HG02943 (cell line): ENCODE measurements at regions not wholly inside any gene's neighbourhood (a gene's known extent, or its start where the extent isn't known, plus 50 kb on each side); places are given as distances from the start of the nearest gene placed in this dataset.
"Not testable (repeated sequence)": the region's sequence is repeated elsewhere in the genome, so short reads cannot be mapped to it uniquely, and the experiment has no call there.

Experiments used
- ATAC-seq: cut with Tn5 transposase; IDR thresholded peaks from one replicate; pipeline ENCODE4 v1.9.1; 2021; ENCODE audit warnings: mild to moderate bottlenecking, low read depth, moderate library complexity; ENCODE audit not compliant: unreplicated experiment

DNA sequence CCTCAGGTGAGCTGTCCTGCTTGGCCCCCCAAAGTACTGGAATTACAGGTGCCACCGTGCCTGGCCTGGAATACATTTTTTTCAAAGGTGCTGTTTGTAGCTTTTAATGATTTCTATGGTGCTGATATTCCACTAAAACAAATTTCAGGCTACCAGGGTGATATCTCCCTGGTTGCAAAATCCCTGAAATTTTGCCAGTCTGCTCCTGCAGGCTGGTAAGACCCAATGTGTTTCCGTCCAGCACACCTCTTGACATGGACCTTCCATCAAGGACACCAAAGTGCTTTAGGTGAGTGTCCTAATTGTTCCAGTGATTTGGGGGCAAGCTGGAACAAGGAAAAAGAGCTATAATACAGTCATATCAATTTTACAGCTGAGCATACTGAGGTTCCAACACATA, 69.8 kb upstream of the KMT2C start:
- no peak for ATAC-seq

DNA sequence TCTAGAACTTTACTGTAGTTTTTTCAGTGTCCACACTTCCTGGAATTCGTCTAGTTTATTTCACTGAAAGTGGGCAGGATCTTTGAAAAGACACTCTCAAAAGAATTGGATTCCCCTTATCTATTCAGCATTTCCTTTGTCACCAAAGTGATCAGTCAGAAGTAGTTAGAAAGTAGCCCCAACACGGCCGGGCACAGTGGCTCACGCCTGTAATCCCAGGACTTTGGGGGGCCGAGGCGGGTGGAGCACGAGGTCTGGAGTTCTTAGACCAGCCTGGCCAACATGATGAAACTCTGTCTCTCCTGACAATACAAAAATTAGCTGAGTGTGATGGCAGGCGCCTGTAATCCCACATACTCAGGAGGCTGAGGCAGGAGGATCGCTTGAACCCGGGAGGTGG, 69.0 kb upstream of the KMT2C start:
- no peak for ATAC-seq

DNA sequence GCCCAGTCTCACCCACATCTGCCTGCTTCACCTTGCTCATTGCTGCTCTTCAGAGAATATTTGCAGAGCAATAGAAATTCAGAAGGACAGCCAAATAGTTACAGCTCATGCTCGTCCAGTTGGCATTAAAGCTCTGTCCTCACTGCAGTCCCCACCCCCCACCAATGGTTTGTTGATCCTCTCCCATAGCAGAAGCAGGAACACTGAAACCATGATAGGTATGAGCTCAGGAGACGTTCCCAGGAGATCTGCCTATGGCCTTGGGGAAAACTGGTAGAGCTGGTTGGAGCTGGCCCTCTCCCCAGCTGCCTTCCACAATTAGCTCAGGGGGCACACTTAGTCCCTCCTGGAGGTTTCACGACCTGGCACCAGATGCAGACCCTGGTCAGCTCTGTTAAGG, 68.6 kb upstream of the KMT2C start:
- ATAC-seq, result no peak

DNA sequence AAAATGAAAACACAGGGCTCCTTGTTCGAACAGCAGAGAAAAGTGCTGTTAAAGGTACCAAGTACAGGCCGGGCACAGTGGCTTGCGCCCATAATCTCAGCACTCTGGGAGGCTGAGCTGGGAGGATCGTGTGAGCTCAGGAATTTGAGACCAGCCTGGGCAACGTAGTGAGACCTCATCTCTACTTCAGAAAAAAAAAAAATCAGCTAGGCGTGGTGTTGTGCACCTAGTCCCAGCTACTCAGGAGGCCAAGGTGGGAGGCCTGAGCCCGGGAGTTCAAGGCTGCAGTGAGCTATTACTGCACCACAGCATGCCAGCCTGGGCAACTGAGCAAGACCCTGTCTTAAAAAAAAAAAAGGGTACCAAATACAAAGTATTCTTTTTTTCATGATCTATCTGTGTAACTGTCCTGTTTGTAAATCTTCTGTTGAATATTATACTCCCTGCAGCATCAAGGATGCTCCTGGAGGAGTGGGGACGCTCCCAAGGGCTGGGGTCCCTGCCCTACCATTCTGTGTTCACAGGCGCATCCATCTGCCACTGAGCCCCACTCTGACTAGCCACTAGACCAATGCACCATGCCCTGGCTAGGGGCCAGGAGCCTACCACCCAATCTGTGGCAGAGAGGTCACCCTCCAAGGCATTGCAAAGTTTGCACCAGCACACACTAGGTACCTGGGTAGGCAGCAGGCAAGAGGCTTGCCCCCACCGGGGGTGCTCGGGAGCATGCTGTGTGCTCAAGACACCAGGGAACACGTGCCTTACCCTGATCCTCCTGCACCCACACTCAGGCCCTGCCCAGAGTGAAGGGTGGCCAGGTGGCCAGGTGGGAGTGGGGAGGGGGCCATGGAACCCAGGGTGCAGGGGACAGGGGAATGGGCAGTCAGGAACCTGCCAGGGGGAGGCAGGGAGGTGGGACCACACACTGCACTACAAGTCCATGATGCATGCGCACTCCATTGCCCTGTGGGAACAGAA, 67.3 kb upstream of the KMT2C start:
- ATAC-seq, result no peak

DNA sequence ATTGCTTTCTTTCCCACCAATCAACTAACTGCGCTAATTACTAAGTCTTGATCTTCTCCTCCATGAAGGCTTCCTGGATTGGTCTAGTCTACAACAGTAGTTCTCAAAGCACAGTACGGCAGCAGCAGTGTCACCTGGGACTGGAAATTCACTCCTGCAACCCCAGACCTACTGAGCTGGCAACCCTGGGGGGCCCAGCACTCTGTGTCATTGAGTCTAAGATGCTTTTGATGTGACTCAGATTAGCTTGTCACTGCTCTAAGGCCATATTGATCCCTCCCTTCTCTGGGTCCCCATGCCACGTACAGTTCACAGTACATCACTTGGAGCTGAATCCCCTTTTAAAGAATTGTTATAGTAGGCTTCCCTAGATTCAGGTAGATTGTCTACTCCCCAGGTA, 65.7 kb upstream of the KMT2C start:
- ATAC-seq, result no peak

DNA sequence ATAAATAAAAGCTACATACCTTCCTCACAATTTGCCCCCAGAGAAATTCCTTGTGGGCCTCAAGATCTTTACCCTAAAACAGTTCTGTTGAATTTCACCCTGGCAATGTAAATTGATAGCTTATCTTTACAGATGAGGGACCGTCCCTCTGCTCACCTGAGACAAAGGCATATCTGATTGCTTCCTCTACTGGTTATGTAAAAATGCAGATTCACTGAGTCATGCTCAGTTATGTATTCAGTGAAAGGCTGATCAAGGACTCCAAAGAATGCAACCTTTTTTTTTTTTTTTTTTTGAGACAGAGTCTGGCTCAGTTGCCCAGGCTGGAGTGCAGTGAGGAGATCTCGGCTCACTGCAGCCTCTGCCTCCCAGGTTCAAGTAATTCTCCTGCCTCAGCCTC, 64.2 kb upstream of the KMT2C start:
- not testable (repeated sequence) for ATAC-seq

DNA sequence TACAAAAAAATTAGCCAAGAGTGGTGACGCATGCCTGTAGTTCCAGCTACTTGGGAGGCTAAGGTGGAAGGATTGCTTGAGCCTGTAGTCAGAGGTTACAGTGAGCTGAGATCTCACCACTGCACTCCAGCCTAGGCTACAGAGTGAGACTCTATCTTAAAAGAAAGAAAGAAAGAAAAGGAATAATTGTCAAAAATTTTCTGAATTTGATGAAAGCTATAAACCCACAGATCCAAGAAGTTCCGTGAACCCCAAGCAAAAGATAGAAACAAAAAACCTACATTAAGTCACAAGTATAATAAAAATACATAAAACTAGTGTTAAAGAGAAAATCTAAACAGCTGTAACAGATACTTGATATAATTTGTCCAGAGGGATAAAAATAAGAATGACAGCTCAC, 60.1 kb upstream of the KMT2C start:
- no peak for ATAC-seq

DNA sequence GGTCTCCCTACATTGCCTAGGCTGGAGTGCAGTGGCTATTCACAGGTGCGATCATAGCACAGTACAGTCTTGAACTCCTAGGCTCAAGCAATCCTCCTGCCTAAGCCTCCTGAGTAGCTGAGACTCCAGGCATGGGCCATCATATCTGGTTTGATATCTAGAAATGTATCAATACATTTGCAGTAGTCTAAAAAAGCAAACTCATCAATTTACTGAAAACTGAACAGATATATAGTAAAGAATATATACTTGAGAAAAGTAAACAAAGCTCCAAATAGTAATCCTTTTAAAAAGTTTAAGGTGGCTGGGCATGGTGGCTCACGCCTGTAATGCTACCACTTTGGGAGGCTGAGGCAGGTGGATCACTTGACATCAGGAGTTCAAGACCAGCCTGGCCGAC, 57.1 kb upstream of the KMT2C start:
- ATAC-seq, result no peak

DNA sequence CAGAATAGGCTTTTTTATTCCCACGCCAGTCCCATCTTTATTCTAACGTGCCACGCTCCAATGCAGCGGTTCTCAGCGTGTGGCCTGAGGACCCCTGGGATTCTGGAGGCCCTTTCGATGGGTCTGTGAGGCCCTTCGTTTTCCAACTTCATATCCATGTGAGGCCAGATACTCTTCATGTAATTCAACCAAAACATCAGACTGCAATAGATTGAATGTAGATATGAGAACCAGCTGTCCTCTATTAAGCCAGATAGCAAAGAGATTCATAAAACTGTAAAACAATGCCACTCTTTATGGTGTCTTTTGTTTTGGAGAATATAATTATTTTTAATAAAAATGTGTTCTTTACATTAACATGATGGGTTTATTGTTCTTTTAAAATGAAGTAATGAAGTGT, 53.2 kb upstream of the KMT2C start:
- ATAC-seq, result no peak

DNA sequence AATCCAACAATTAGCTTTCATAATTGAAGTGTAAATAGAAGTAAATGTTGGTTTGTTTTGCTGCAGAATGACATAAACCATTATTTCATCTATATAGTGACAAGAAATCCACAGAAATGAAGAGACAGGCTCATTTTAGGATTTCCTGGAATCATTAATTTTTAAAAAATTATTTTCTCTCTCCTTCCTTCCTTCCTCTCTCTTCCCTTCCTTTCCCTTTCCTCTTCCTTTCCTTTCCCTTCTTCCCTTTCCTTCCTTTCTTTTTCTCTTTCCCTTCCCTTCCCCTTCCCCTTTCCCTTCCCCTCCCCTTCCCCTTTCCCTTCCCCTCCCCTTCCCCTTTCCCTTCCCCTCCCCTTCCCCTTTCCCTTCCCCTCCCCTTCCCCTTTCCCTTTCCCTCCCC, 51.2 kb upstream of the KMT2C start:
- no peak for ATAC-seq

DNA sequence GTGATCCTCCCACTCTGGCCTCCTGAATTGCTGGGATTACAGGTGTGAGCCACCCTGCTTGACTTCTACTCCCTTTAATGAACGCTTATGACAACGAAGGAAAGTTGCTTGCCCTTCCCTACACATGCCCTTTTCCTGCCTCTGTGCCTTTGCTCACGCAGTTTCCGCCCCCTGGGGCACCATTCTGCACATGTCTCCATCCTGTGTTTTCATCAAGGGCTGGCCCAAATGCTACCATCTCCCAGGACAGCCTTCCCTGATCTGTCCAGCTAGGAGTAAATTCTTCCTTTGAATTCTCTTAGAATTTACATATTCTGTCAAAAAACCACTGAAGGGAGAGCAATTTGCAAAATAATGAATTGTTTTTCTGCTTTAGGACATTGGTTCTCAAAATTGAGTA, 50.0 kb upstream of the KMT2C start:
- ATAC-seq, result no peak
